Stimulated activated CD4-positive, alpha-beta T cell treated with anti-CD3 and anti-CD28 coated beads, Interleukin-4, amount 100 ng/mL, for 1 hour (primary cell): ENCODE measurements at regions not wholly inside any gene's neighbourhood (a gene's known extent, or its start where the extent isn't known, plus 50 kb on each side); places are given as distances from the start of the nearest gene placed in this dataset.

Experiments
- DNase-seq: peaks from one replicate; pipeline ENCODE4 v3.0.0-alpha.2; 2020

DNA sequence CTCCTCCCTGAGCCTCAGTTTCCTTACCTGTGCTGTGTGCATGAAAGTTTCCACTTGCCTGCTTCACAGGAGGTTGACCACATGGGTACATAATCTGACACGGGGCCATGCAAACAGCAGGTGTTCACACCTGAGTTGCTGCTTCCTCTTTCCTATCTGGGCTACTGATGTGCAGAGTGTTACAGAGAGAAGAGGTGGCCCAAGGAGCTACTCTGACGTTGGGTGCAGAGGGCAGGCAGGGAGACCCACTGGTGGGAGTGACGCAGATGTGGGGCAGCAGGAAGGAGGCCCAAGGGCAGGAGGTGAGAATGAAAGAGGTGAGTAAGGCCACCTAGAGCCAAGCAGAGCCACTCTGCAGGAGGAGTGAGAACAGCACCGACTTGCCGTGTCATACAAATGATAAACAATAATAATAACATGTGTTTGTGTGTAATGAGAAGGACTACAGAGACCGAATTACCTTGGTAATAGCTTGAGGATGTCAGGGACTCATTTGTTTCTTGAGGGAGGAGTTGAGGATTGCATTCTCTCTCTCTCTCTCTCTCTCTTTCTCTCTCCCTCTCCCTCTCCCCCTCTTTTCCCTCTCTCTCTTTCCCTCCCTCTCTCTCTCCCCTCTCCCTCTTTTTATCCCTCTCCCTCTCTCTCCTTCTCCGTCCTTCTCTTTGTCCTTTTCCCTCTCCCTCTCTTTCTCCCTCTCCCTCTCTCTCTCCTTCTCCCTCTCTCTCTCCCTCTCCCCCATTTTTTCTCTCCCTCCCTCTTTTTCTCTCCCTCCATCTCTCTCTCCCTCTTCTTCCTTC, 87.4 kb upstream of the IGSF21 start:
- DNase-seq, result no peak

DNA sequence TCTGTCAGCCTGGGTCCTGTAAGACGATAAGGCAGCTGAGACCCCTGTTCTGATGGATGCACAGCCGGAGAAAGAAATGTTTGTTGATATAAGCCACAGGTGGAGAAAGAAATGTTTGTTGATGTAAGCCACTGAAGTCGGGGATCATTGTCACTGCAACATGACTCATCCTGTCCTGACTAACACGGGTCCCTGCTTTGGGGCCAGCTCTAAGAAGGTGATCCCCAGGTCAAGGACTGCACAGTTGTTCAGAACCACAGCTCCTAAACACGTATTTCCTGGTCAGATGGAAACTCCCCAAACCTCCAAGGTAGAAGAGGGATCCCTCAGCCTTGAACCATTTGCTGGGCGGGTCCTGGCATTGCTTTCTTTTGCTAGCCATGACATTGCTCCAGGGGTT, 86.4 kb upstream of the IGSF21 start:
- no peak for DNase-seq

DNA sequence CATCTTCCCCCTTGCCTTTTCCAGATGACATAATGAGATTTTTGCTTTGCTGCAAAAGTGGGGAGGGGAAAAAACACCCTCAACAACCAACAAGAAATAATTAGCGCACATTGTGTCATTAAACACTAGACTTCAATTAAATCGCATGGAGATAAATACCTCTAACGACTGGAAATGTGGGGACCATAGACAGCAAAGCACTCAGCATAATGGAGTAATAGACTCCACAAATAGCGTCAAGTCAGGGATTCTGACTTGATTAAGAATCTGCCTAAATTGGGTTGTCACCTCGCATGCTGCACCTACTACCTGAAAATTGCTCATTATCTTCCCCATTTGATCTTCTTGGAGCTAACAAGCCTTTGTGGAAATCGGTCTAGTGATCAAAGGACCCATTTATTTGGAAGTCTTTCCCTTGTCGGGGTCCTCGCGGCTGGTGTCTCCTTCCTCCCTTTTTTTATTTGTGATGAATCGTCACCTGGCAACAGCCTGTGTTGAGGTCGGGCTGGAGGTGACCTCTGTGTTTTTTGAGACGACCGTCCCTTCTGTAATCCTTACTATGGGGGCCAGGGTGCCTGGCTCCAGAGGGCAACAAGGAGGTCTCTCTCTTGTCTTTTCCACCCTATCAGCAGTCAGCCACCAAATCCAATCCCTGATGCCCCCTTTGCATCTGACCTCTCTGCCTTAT, 75.3 kb upstream of the IGSF21 start:
- no peak for DNase-seq

DNA sequence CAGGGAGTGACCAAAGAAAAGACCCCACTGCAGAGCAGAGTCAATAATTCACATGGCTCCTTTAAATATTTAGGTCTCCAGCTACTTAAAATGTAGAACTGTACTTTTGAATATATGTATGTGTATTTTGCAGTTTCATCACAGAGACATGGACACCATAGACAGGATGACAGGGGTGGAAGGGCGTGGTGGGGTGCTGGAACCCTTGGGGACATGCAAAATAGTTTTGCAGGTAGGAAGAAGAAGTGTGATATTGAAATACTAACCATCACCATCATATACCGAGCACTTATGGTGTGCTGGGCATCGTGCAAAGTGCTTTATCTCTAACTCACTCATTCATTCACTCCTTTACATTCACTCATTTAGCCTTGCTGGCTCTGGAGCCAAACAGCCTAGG, 72.5 kb upstream of the IGSF21 start:
- no peak for DNase-seq

DNA sequence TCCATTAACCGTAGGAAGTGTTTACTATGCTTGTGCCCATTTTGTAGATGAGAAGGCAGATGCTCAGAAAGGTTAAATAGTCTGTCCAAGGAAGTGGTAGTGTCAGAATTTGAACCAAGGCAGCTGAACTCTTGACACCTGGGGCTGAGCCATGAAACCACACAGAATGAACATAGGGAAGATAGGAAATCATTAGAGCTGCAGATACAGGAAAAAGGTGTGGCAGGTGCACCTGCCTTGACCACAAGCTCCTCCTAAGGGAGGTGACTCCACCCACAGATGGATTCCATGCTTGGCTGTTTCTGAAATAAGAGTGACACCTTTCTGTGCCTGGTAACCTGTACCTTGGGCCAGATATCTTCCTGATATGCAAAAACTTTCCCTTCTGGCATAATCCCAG, 69.9 kb upstream of the IGSF21 start:
- no peak for DNase-seq

DNA sequence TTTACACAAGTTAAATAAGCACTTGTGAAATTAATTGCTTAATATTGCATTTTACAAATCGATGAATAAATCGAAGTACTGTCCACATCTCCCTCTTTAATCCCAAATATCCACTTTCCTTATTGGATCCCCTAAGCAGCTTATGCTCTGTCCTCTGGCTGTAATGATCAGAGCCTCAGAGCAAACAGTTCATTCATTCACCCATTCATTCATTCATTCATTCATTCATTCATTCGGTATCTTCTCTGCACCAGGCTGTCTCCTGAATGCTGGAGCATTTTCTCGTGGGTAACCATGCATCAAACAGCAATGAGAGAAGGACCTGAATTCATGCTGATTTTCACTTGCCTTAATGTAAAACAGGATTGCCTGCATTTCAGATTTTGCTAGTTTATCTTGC, 69.5 kb upstream of the IGSF21 start:
- no peak for DNase-seq

DNA sequence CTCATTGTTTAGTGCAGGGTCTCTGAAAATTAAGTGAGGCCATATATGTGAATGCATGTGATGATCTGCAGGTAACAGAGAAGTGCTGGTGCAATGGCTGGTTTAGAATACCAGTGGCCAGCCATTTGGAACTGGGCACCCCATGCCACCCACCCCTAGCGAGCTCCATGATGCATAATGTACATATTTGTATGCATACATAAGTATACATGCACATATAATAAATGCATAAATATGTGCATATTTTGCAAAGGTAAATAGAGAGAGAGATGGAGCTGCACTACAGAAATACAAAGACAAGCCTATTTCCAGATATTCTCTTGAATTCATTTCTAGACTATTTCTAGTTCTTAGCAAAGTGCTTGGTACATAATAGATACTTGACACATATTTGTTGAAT, 68.5 kb upstream of the IGSF21 start:
- no peak for DNase-seq

DNA sequence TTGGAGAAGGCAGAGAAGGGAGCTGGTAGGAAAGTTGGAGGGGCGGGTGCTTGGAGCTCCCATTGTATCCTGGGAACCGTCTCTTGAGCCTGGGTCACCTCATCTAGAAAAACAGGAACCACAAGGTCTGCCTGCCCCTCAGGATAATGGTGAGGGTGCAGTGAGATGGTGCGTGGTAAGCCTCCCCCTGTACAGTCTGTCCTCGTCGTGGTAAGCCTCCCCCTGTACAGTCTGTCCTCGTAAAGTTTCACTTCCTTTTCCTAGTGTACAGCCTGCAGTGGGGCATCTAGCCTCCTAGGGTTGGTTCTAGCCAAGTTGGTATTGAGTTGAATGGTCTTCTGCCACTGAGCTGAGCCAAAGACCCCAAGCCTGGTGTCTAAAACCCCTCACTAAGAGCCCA, 66.5 kb upstream of the IGSF21 start:
- DNase-seq, result no peak

DNA sequence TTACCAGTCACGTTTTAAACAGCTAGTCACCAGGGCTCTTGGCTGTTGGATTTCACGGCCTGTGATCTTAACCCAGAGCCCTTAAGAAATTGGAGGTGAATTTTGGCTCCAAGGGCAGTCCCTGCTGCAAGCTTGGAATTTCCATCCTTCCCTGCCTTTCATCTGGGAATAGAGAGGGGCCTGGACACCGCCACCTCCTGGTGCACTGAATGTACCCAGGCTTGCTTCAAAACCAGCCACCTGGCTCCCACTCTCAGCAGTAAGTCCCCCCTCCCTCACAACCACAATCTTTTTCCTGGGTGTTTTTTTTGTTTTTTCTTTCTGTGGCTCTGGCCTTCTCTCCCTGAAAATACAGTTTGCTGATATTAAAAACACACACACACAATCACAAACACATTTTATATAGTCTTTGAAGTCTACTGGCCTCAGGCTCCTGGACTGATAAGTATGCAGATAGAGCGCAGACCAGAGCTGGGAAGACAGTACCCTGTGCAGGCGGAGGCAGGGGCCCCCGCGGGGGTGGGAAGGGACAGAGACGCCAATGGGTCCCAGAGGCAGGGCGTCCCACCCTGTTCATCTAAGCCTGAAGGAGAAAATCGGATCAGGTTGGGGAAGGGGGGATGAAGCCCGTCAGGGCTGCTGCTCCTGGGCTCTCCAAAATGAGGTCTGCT, 65.8 kb upstream of the IGSF21 start:
- no peak for DNase-seq

DNA sequence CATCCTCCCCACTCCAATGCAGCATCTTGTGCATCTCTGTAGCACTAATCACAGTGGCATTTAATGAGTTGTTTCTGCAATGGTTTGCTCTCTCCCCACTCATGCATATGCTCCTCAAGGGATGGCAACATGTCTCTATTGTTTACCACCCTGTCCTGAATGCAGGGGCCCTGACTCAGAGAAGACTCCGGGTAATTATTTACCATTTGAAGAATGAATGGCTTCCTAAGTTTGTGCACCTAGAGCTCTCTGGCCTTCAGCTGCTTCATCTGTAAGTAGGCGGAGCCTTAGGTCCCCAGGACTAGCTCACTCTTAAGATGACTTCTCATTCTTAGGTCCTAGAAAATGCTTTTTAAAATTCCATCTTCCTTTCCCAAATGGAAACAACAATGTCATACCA, 63.7 kb upstream of the IGSF21 start:
- no peak for DNase-seq

DNA sequence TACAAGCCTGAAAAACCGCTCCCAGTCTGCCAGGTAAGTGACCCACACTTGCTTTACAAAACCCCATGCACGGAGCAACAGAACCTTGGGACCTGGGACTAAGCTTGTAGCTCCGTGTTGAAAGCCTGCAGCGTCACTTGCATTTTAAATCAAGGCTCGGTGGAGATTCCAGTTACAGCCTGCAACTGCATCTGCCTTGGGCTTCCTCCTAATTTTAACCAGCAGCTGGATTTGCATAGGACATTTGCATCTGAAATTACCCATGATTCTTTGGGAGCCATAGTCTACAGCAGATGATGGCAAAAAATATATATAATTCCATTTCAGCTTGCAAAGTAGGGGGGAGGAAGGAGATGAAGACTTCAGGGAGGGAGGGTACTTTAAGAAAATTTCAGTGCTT, 62.4 kb upstream of the IGSF21 start:
- DNase-seq, result no peak

DNA sequence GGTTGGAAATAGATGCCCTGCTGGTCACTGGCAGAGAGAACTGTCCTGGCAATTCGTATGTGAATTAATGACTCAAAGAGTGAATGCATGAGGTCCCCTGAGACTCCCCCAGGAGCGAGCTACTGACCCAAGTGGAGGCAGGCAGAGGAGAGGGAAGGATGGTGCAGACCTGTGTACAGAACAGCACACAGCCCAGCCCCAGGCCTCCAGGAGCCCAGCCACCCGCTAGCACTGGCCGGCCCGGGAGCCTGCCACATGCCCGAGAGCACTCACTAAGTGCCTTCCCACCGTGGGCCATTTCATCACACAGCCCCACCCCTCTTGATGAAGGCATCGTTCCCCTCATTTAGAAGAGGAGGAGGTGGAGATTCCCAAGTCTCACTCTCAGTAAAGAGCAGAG, 62.0 kb upstream of the IGSF21 start:
- no peak for DNase-seq

DNA sequence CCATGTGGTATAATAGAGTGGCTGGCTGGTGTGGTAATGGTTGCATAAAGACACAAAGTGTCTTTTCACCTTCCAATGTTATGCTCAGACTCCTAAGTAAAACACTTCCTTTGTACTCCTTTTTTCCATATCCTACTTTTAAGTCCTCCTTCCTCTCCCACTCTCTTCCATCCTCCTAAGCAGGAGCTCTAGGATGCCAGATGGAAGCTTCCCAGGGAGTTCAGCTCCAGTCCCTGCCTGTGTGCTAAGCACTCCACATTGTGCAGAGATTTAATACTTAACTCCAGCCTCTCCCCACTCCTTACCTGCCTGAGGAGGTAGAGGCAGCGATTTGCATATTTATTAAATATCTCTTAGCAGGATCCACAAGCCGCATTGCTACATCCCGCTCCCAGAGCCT, 60.5 kb upstream of the IGSF21 start:
- DNase-seq, result no peak

DNA sequence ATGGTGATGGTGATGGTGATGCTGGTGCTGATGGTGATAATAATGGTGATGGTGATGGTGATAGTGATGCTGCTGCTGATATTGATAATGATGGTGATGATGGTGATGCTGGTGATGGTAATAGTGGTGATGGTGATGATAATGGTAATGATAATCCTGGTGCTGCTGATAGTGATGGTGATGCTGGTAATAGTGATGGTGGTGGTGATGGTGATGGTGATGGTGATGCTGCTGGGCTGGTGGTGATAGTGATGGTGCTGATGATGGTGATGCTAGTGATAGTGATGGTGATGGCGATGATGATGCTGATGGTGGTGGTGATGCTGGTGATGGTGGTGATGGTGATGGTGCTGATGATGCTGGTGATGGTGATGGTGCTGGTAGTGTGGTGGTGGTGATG, 58.4 kb upstream of the IGSF21 start:
- no peak for DNase-seq

DNA sequence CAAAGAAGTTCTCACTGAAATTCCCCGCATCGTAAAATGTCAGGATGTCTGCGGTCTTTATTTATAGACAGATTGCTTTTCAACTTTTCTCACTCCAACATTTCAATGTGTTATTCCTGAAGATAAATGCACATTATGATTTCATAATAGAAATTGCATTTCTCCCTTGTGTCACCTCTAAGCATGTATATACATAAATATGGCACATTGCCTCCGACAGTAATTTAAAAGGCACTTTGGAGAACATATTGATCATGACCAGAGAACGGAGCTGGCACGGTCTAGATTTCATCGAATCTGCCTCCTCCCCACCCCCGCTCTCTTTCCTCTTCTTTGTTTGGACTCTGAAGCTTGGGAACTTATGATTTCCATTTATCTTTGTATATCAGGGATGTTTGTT, 54.9 kb upstream of the IGSF21 start:
- DNase-seq, result no peak

DNA sequence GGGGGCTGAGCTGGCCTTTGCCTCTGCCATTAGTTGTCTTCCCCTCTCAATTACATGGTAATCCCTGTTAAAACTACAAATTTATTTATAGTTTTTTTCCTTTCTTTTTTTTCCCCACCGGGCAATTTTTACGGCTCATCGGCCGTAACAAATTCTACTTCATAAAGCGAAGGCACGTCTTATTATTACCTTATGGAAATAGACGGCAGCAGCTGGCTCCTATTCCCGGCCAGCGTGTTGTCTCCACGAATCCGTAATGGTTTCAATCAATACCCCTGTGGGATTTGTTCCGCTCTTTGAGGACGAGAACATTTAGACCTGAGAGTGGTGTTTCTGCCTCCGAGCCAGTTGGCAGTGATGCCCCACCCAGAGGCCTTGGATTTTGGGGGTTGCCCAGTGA, 52.4 kb upstream of the IGSF21 start:
- no peak for DNase-seq

DNA sequence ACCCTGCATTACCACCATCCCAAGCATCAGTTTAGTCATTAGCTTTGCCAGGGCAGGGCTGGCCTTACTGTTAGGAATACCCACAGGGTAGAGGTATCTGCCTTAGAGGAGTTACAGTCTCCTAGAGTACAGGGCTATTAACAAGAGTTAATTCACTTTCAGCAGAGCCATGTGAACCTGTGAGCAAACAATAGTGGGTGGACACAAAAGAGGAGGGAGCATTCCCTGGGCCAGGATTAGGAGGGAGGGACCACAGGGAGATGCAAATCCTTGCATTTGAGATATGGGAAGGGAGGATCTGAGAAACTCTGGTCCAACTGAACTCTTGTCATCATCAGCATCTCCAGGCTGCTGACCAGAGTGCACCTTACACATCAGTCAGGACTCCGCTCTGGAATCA, 51.1 kb upstream of the IGSF21 start:
- no peak for DNase-seq

DNA sequence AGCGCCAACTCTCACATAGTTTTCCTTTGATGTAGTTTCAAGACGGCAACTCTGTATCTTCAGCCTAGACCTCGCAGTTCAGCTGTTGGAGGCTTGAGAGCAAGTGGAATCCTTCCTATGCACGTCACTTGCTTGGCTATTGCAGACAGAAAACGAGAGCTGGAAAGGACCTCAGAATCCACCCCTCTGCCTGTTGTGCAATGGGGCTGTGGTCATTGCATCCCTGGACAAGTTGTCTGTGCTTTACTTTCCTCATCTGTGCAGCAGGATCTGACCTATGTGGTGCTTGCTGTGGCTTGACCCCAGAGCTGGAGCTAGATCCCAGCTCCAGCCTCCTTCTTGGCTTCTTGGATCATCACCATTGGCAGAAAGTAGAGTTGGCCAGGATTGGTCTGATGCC, 50.0 kb upstream of the IGSF21 start:
- no peak for DNase-seq
